CD14-positive monocyte (primary cell): ENCODE measurements at regions not wholly inside any gene's neighbourhood (a gene's known extent, or its start where the extent isn't known, plus 50 kb on each side); places are given as distances from the start of the nearest gene placed in this dataset.

Source experiments
- DNase-seq, 3 donors: peaks; one replicate each; pipeline ENCODE4 v3.0.0-alpha.2; 2011 to 2022
- H2AFZ ChIP-seq: 2 replicates; pipeline ENCODE4 v1.6.0; 2012; ENCODE audit warnings: mild to moderate bottlenecking, low read depth, low read length, inconsistent platforms; ENCODE audit not compliant: insufficient read depth, poor library complexity, severe bottlenecking
- H3K27ac ChIP-seq, 2 donors: 1 replicate in 1 of 2; 2 replicates in 1 of 2; pipeline ENCODE4 v1.5.1; 2012 to 2013; ENCODE audit warnings: low read length in 2 of 2, control low read depth in 1 of 2, inconsistent platforms in 1 of 2, low read depth in 1 of 2, mild to moderate bottlenecking in 1 of 2
- H3K27me3 ChIP-seq, 2 donors: one replicate each; pipeline versions ENCODE4 v1.6.0 to v1.6.1; 2011 to 2013; ENCODE audit warnings: low read length in 2 of 2; ENCODE audit not compliant: control insufficient read depth in 2 of 2, insufficient read depth in 2 of 2
- H3K36me3 ChIP-seq, 2 donors: replicated peaks in 1 of 2; 1 replicate in 1 of 2; 2 replicates in 1 of 2; pipeline versions ENCODE4 v1.5.1 to v1.6.1; 2012 to 2013; ENCODE audit warnings: low read length in 2 of 2, control low read depth in 1 of 2, inconsistent platforms in 1 of 2, mild to moderate bottlenecking in 1 of 2; ENCODE audit not compliant: insufficient read depth in 2 of 2, control insufficient read depth in 1 of 2
- H3K4me1 ChIP-seq, 2 donors: 1 replicate in 1 of 2; 2 replicates in 1 of 2; pipeline versions ENCODE4 v1.5.1 to v1.6.1; 2012 to 2013; ENCODE audit warnings: low read length in 2 of 2, control low read depth in 1 of 2, inconsistent platforms in 1 of 2, mild to moderate bottlenecking in 1 of 2, moderate library complexity in 1 of 2; ENCODE audit not compliant: insufficient read depth in 2 of 2, control insufficient read depth in 1 of 2
- H3K4me2 ChIP-seq: replicated peaks from 2 replicates; pipeline ENCODE3; 2012; ENCODE audit warnings: low read length, moderate library complexity, mild to moderate bottlenecking; ENCODE audit not compliant: poor library complexity, severe bottlenecking; ENCODE audit errors: extremely low read depth
- H3K4me3 ChIP-seq, 3 experiments: fragments of 200-600 bp in 1 of 3; sonication (generic) in 1 of 3; replicated peaks in 1 of 3; 1 replicate in 2 of 3; 2 replicates in 1 of 3; pipeline ENCODE4 v1.5.1; 2011 to 2013; ENCODE audit warnings: low read length in 3 of 3, mild to moderate bottlenecking in 3 of 3, control low read depth in 2 of 3, low read depth in 2 of 3, inconsistent platforms in 1 of 3, moderate library complexity in 1 of 3
- H3K79me2 ChIP-seq: 2 replicates; pipeline ENCODE4 v1.6.0; 2012; ENCODE audit warnings: mild to moderate bottlenecking, control low read depth, inconsistent platforms, low read length, moderate library complexity; ENCODE audit not compliant: insufficient read depth
- H3K9ac ChIP-seq: 2 replicates; pipeline ENCODE4 v1.6.0; 2017; ENCODE audit warnings: low read length, mild to moderate bottlenecking; ENCODE audit not compliant: insufficient read depth, poor library complexity, severe bottlenecking
- H3K9me3 ChIP-seq, 2 donors: replicated peaks in 1 of 2; 1 replicate in 1 of 2; 2 replicates in 1 of 2; pipeline versions ENCODE4 v1.5.1 to v1.6.1; 2012 to 2013; ENCODE audit warnings: low read length in 2 of 2, control low read depth in 1 of 2; ENCODE audit not compliant: control insufficient read depth in 1 of 2, insufficient read depth in 1 of 2
- H4K20me1 ChIP-seq: 2 replicates; pipeline ENCODE4 v1.6.0; 2012; ENCODE audit warnings: mild to moderate bottlenecking, low read length, control low read depth, moderate library complexity; ENCODE audit not compliant: insufficient read depth
- H3K27ac Mint-ChIP-seq, 7 donors: one replicate each; pipeline ENCODE4 v1.8.0; 2020; ENCODE audit warnings: mild to moderate bottlenecking in 7 of 7, mixed read lengths in 7 of 7, moderate library complexity in 6 of 7, inconsistent platforms in 2 of 7
- H3K27me3 Mint-ChIP-seq, 3 donors: one replicate each; pipeline ENCODE4 v1.8.0; 2021 to 2022; ENCODE audit warnings: low read depth in 3 of 3, mild to moderate bottlenecking in 3 of 3, mixed read lengths in 3 of 3, moderate library complexity in 3 of 3, inconsistent platforms in 1 of 3
- H3K36me3 Mint-ChIP-seq, 2 donors: one replicate each; pipeline ENCODE4 v1.8.0; 2020; ENCODE audit warnings: mixed read lengths in 2 of 2, inconsistent platforms in 1 of 2, mild to moderate bottlenecking in 1 of 2
- H3K4me1 Mint-ChIP-seq: one replicate; pipeline ENCODE4 v1.8.0; 2020; ENCODE audit warnings: mild to moderate bottlenecking, mixed read lengths
- H3K4me3 Mint-ChIP-seq, 2 donors: one replicate each; pipeline ENCODE4 v1.8.0; 2020; ENCODE audit warnings: mild to moderate bottlenecking in 2 of 2, mixed read lengths in 2 of 2, moderate library complexity in 1 of 2
- H3K9me3 Mint-ChIP-seq, 7 donors: one replicate each; pipeline ENCODE4 v1.8.0; 2020 to 2022; ENCODE audit warnings: mixed read lengths in 7 of 7, mild to moderate bottlenecking in 6 of 7, moderate library complexity in 6 of 7, inconsistent platforms in 2 of 7
- WGBS: methylation state at CpG from one replicate; pipeline ENCODE4 v1.1.5; 2013; ENCODE audit warnings: missing lambda C conversion rate; ENCODE audit not compliant: insufficient coverage; 5-methylcytosine and 5-hydroxymethylcytosine counted together
- intact Hi-C, 2 donors: fragments of 100-400 bp; cut with micrococcal nuclease; formaldehyde crosslinking; loops; one replicate each; pipeline versions ENCODE4 v1.15.0 to v1.15.1; 2023
- TF ChIP-seq, protein P1 (sequence below): fragments of 200-600 bp; IDR thresholded peaks from one replicate; pipeline ENCODE4 v1.8.0; 2022; ENCODE audit warnings: antibody characterized with exemption, mild to moderate bottlenecking

DNA sequence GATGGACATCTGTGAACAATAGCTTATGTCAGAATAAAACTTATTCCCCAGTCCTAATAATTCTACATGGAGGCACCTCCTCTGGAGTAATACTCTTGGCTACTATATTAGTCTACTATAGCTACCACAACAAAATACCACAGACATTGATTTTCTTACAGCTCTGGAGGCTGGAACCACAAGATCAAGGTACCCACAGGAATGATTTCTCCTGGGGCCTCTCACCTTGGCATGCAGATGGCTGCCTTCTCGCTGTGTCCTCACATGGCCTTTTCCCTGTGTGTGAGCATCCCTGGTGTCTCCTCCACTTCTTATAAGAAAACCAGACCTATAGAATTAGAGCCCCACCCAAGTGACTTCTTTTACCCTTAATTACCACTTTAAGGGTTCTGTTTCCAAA is 244.3 kb downstream of the BARHL2 start:
- Mint-ChIP-seq H3K4me1 (no peaks in the 10 kb centered on the region), H3K36me3 (no peaks in the 10 kb centered on the region), H3K27me3 (peaks cover 0 to 2% (median 0%) of the 10 kb centered on the region in 3 donors), H3K9me3 (no peaks in the 10 kb centered on the region), H3K4me3 (no peak overlapping the region), H3K27ac (no peak overlapping the region)
- intact Hi-C loops = no loop called here
- Histone ChIP-seq H4K20me1 (no peaks in the 10 kb centered on the region), H2AFZ (no peak overlapping the region), H3K27me3 (no peaks in the 10 kb centered on the region), H3K36me3 (no peaks in the 10 kb centered on the region), H3K9me3 (no peaks in the 10 kb centered on the region), H3K27ac (no peak overlapping the region), H3K4me2 (no peak overlapping the region), H3K9ac (no peak overlapping the region), H3K79me2 (no peaks in the 10 kb centered on the region), H3K4me3 (no peak overlapping the region), H3K4me1 (no peaks in the 10 kb centered on the region)
- WGBS = 100% methylated on average over 1 of the region's 1 CpG
- TF ChIP-seq, protein P1, sequence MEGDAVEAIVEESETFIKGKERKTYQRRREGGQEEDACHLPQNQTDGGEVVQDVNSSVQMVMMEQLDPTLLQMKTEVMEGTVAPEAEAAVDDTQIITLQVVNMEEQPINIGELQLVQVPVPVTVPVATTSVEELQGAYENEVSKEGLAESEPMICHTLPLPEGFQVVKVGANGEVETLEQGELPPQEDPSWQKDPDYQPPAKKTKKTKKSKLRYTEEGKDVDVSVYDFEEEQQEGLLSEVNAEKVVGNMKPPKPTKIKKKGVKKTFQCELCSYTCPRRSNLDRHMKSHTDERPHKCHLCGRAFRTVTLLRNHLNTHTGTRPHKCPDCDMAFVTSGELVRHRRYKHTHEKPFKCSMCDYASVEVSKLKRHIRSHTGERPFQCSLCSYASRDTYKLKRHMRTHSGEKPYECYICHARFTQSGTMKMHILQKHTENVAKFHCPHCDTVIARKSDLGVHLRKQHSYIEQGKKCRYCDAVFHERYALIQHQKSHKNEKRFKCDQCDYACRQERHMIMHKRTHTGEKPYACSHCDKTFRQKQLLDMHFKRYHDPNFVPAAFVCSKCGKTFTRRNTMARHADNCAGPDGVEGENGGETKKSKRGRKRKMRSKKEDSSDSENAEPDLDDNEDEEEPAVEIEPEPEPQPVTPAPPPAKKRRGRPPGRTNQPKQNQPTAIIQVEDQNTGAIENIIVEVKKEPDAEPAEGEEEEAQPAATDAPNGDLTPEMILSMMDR = no peak
- DNase-seq = no peak

DNA sequence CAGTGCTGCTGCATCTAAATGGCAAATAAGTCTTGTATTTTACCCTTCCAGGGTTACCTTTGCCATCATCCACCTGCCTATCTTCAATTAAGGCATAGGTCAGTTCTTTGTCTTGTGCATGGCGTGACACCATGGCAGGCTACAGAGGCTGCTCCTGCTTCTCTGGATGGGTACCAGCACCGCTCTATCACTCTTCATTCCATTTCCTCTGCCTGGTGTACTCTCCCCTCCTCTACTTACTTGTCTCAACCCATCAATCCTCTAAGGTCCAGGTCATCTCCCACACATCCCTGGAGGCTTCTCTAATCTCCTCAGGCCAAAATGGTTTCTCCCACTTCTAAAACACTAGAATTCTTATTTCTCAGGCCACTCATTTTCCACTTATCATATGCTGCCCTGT is 257.5 kb downstream of the BARHL2 start:
- TF ChIP-seq, protein P1 = no peak
- Mint-ChIP-seq H3K36me3 (no peaks in the 10 kb centered on the region), H3K27me3 (peaks cover 0 to 2% (median 0%) of the 10 kb centered on the region in 3 donors), H3K4me1 (no peaks in the 10 kb centered on the region), H3K4me3 (no peak overlapping the region), H3K27ac (no peak overlapping the region), H3K9me3 (no peaks in the 10 kb centered on the region)
- no peak overlapping the region for H3K4me3 ChIP-seq
- H3K4me1 ChIP-seq = no peaks in the 10 kb centered on the region
- no peaks in the 10 kb centered on the region for H3K9me3 ChIP-seq
- DNase-seq = no peak
- H3K36me3 ChIP-seq = no peaks in the 10 kb centered on the region
- no peaks in the 10 kb centered on the region for H4K20me1 ChIP-seq
- no peaks in the 10 kb centered on the region for H3K27me3 ChIP-seq
- H2AFZ ChIP-seq = no peak overlapping the region
- no peak overlapping the region for H3K4me2 ChIP-seq
- H3K79me2 ChIP-seq = no peaks in the 10 kb centered on the region
- 92% methylated on average over 2 of the region's 2 CpGs for WGBS
- intact Hi-C loops = no loop called here
- H3K27ac ChIP-seq = no peak overlapping the region
- no peak overlapping the region for H3K9ac ChIP-seq
